MCF 10A (cell line): ENCODE measurements at regions not wholly inside any gene's neighbourhood (a gene's known extent, or its start where the extent isn't known, plus 50 kb on each side); places are given as distances from the start of the nearest gene placed in this dataset.

Experiments
- BruUV-seq: library from RNA; stranded (reverse); fragments of 400-500 nt; replicated peaks from 2 replicates; lab custom pipeline; 2021; lab: Mats Ljungman, UMichigan
- CTCF ChIA-PET: fragments of 300-600 bp; sonication (Branson Sonifier 250); formaldehyde crosslinking; extraction: SDS; loops from one replicate; lab custom pipeline; 2021; ENCODE audit warnings: antibody characterized with exemption, inconsistent platforms; lab: Yijun Ruan, JAX
- POLR2A ChIA-PET: fragments of 300-600, 350-650 bp; sonication (Branson Sonifier 250); formaldehyde crosslinking; extraction: SDS; loops from one replicate; lab custom pipeline; 2020; ENCODE audit warnings: antibody characterized with exemption, inconsistent platforms; lab: Yijun Ruan, JAX
- DNase-seq: peaks from one replicate; pipeline ENCODE4 v3.0.0-alpha.2; 2018; ENCODE audit not compliant: unreplicated experiment
- H3K27ac Mint-ChIP-seq: one replicate; pipeline ENCODE4 v1.8.0; 2022; ENCODE audit warnings: mild to moderate bottlenecking, low read depth, mixed read lengths; ENCODE audit not compliant: unreplicated experiment
- H3K27me3 Mint-ChIP-seq: one replicate; pipeline ENCODE4 v1.8.0; 2022; ENCODE audit warnings: mixed read lengths; ENCODE audit not compliant: insufficient read depth, unreplicated experiment
- H3K36me3 Mint-ChIP-seq: one replicate; pipeline ENCODE4 v1.8.0; 2022; ENCODE audit warnings: mild to moderate bottlenecking, moderate library complexity, mixed read lengths; ENCODE audit not compliant: insufficient read depth, unreplicated experiment
- H3K4me1 Mint-ChIP-seq: one replicate; pipeline ENCODE4 v1.8.0; 2022; ENCODE audit warnings: mixed read lengths; ENCODE audit not compliant: insufficient read depth, unreplicated experiment
- H3K4me3 Mint-ChIP-seq: one replicate; pipeline ENCODE4 v1.8.0; 2022; ENCODE audit warnings: mild to moderate bottlenecking, moderate library complexity, mixed read lengths; ENCODE audit not compliant: unreplicated experiment
- H3K9me3 Mint-ChIP-seq: one replicate; pipeline ENCODE4 v1.8.0; 2022; ENCODE audit warnings: mixed read lengths; ENCODE audit not compliant: unreplicated experiment
- intact Hi-C: fragments of 100-400 bp; cut with micrococcal nuclease; formaldehyde crosslinking; loops from 2 replicates; pipeline ENCODE4 v1.14.1; 2022
- TF ChIP-seq, protein P1 (sequence below): fragments of 200-600 bp; IDR thresholded peaks from one replicate; pipeline ENCODE4 v1.8.0; 2022; ENCODE audit warnings: antibody characterized with exemption, mild to moderate bottlenecking; ENCODE audit not compliant: unreplicated experiment

DNA sequence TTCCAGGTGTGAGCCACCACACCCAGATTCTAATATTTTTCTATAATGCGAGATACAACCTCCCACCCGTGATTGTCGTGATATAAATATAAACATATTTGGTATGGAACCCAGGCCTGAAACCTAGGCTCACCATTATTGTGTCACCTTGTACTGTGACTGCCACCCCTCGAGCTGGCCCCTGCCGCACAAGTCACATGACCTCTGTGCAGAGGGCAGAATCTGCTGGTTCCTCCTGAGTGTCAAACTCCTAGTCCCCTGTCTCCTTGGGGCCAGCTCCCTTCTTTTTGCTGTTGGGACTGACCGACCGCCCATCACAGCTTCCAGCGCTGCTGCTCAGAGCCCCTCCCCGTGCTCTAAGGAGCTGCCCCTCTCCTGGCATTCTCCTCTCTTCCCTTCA lies 86.4 kb downstream of the RSPH3 start:
- ChIA-PET POLR2A (interaction anchor here (0.6 to 1.1 kb wide), 2 partner anchors 23 to 67 kb away, joined by 3 to 5 read pairs; no protein-coding TSS in a partner anchor), CTCF (no interaction called here)
- no TSS peak for BruUV-seq
- Mint-ChIP-seq H3K36me3 (no peaks in the 10 kb centered on the region), H3K27me3 (no peaks in the 10 kb centered on the region), H3K4me1 (peaks cover 6% of the 10 kb centered on the region), H3K27ac (no peak overlapping the region), H3K9me3 (no peaks in the 10 kb centered on the region), H3K4me3 (no peak overlapping the region)
- TF ChIP-seq, protein P1, sequence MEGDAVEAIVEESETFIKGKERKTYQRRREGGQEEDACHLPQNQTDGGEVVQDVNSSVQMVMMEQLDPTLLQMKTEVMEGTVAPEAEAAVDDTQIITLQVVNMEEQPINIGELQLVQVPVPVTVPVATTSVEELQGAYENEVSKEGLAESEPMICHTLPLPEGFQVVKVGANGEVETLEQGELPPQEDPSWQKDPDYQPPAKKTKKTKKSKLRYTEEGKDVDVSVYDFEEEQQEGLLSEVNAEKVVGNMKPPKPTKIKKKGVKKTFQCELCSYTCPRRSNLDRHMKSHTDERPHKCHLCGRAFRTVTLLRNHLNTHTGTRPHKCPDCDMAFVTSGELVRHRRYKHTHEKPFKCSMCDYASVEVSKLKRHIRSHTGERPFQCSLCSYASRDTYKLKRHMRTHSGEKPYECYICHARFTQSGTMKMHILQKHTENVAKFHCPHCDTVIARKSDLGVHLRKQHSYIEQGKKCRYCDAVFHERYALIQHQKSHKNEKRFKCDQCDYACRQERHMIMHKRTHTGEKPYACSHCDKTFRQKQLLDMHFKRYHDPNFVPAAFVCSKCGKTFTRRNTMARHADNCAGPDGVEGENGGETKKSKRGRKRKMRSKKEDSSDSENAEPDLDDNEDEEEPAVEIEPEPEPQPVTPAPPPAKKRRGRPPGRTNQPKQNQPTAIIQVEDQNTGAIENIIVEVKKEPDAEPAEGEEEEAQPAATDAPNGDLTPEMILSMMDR, result no peak
- no peak for DNase-seq
- intact Hi-C loops, result no loop called here

GRCh38 chr6:158912655-158913054 lies 87.3 kb downstream of the RSPH3 start:
- H3K27me3 Mint-ChIP-seq, result no peaks in the 10 kb centered on the region
- H3K4me3 Mint-ChIP-seq, result no peak overlapping the region
- no TSS peak for BruUV-seq
- no peak for DNase-seq
- intact Hi-C loops, result no loop called here
- ChIA-PET POLR2A (interaction anchor here (0.6 kb wide), 1 partner anchor 24 kb away, joined by 3 read pairs; no protein-coding TSS in a partner anchor), CTCF (interaction anchor here (0.6 to 1.0 kb wide), 3 partner anchors 11 to 39 kb away, joined by 3 to 4 read pairs (median 3); no protein-coding TSS in a partner anchor)
- H3K9me3 Mint-ChIP-seq, result no peaks in the 10 kb centered on the region
- peaks cover 3% of the 10 kb centered on the region for H3K4me1 Mint-ChIP-seq
- no peak overlapping the region for H3K27ac Mint-ChIP-seq
- no peaks in the 10 kb centered on the region for H3K36me3 Mint-ChIP-seq
- TF ChIP-seq, protein P1, result no peak

GRCh38 chr6:158911746-158912480 lies 88.1 kb downstream of the RSPH3 start:
- H3K4me3 Mint-ChIP-seq, result no peak overlapping the region
- no peak for DNase-seq
- no peaks in the 10 kb centered on the region for H3K4me1 Mint-ChIP-seq
- intact Hi-C loops, result no loop called here
- H3K9me3 Mint-ChIP-seq, result no peaks in the 10 kb centered on the region
- POLR2A ChIA-PET, result no interaction called here
- BruUV-seq, result no TSS peak
- H3K36me3 Mint-ChIP-seq, result no peaks in the 10 kb centered on the region
- H3K27me3 Mint-ChIP-seq, result no peaks in the 10 kb centered on the region
- no peak overlapping the region for H3K27ac Mint-ChIP-seq
- CTCF ChIA-PET, result interaction anchor here (0.6 to 1.0 kb wide), 3 partner anchors 12 to 37 kb away, joined by 3 to 4 read pairs (median 3); no protein-coding TSS in a partner anchor
- TF ChIP-seq, protein P1, result no peak

GRCh38 chr6:158910484-158911440 lies 89.2 kb downstream of the RSPH3 start:
- Mint-ChIP-seq H3K36me3 (no peaks in the 10 kb centered on the region), H3K4me1 (no peaks in the 10 kb centered on the region), H3K27ac (no peak overlapping the region), H3K4me3 (no peak overlapping the region), H3K9me3 (peaks cover 9% of the 10 kb centered on the region), H3K27me3 (no peaks in the 10 kb centered on the region)
- ChIA-PET CTCF (interaction anchor here (1.2 kb wide), 1 partner anchor 8 kb away, joined by 3 read pairs; no protein-coding TSS in a partner anchor), POLR2A (no interaction called here)
- intact Hi-C loops, result no loop called here
- no peak for DNase-seq
- BruUV-seq, result no TSS peak
- TF ChIP-seq, protein P1, result no peak
